ENCODE measurements at regions not wholly inside any gene's neighbourhood (a gene's known extent, or its start where the extent isn't known, plus 50 kb on each side); places are given as distances from the start of the nearest gene placed in this dataset.
"Not testable (repeated sequence)": the region's sequence is repeated elsewhere in the genome, so short reads cannot be mapped to it uniquely, and the experiment has no call there.

DNA sequence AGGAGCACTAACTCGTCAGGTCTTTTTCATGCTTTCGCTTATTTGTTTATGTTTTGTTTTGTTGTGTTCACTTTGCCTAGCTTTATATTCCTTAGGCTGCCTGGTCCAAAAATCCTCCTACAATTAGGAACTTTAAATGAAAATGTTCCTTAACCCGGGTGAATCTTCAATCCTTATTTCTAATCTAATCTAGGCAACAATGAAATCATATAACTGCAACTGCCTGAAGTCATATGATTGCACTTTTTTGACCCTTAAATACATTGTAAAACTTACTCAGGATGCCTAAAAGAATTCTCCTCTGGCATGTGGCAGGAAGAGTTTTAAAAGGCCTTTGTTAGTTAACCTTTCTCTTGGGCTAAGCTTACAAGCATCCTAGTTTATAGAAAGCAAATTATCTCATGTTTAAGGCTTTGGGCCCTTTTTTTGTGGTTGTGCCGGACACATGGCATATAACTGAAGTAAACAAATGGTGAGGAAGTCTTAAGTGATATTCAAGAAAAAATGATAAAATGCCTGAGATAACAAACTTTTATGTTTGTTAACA lies 279.4 kb downstream of the FAT4 start:
- no peak for DNase-seq (ENCODE audit: low spot score)

DNA sequence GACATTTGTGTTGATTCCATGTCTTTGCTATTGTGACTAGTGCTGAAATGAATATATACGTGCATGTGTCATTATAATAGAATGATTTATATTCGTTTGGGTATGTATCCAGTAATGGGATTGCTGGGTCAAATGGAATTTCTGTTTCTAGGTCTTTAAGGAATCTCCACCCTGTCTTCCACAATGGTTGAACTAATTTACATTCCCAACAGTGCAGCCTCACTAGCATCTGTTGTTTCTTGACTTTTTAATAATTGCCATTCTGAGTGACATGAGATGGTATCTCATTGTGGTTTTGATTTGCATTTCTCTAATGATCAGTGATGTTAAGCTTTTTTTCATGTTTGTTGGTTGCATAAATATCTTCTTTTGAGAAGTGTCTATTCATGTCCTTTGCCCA lies 291.2 kb downstream of the FAT4 start:
- not testable (repeated sequence) for DNase-seq (ENCODE audit: low spot score)

DNA sequence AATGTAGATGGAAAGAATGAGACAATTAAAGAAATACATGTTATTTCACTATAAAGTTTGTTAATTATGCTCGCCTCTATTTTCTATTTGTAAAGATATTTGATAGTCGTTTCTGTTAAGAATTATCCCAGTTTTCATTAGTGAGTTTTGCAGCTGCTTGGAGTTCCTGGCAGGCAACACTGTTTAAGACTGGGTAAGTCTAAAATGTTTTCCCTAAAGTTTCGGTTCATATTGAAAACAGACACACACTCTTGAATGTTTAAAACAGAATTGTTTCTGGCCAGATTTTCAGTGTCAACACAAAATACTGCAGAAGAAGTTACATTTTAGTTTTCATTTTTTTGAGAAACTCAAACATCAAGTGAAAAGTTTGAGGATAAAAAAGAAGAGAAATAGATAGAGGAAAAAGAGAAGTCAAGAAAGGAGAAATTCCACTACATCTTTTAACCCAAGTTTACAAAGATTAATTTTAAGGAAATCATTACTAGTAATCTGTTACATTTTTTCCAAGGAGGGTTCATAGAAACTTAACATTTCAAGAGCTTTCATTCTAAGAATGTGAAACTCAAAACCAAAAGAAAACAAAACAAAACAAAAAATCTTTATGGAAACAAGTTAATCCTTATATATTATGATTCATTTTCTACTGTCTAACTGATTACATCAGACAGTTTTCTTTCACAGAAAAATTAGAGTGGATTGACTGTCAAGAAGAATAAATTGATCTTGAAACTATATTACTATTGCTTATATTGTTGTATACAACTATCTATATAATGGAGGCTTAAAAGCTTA lies 305.5 kb downstream of the FAT4 start:
- DNase-seq (ENCODE audit: low spot score) = no peak

DNA sequence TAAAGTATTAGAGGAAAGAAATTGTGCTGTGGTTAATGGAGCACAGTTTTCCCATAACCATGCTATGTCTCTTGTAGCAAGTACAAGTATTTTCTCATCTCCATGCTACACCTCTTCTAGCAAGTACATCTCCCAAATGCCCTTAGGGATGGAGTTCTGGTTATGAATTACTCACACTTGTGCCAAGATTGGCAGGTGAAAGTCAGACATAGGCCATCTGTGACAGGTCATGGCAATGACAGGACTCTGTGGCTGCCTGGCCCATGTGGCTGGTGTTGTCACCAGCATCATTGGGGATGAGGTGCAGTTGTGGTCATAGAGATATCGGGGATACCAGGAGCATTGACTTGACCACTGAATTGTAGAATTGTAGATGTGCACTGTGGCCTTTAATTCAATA lies 310.2 kb downstream of the FAT4 start:
- no peak for DNase-seq (ENCODE audit: low spot score)

DNA sequence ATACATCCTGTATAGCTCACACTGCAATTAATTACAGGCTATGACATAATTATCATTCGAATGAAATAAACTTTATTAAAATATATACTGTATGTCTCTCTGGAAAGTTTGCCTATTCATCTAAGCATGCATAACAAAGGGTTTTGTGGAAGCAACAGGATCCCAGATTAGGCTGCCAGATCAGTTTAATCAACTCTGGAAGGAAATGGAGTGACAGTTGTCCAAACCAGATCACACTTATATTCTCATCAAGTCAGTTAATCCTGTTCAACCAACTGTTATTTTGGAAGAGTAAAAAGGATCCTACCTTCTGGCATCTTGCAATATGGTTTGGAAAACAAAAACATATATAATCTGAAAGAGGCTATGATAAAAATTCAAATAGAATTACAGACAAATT lies 312.2 kb downstream of the FAT4 start:
- no peak for DNase-seq (ENCODE audit: low spot score)

DNA sequence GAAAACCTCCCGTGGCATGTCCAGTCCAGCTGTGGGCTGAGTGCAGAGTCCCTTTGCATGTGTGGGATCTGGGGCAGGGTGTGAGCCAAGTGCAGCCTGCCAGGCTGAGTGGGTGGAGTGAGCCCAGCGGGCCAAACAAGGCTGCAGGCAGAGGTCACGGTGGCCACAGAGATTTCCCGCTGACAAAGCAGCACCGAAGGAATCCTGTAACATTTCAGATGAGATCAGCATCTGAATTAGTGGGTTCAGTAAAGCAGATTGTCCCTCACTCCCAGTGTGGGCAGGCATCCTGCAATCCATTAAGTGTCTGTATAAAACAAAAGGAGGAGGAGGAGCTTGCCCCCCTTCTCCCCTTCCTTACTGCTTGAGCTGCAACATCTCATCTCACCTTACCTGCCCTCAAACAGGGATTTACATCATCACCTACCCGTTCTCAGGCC lies 324.4 kb downstream of the FAT4 start:
- peak; percentile 52 for DNase-seq (ENCODE audit: low spot score)

DNA sequence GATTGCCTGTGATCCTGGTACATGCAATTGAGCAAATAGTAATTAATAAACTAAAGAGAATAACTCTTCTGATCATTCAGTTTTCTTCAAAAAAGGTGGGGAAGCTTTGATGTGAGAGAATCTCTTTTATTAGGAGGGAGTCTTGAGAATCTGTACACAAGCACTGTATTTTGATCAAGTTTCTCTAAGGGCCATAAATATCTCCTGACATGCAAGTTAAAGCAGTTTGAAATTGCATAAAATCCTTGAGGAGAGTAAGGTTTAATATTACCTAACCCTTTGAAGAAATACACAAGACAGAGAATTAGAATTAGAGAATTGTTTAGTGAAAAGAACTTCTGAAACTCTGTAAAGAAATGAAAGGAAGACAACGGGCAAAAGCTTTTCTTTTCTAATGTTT lies 326.9 kb downstream of the FAT4 start:
- no peak for DNase-seq (ENCODE audit: low spot score)

DNA sequence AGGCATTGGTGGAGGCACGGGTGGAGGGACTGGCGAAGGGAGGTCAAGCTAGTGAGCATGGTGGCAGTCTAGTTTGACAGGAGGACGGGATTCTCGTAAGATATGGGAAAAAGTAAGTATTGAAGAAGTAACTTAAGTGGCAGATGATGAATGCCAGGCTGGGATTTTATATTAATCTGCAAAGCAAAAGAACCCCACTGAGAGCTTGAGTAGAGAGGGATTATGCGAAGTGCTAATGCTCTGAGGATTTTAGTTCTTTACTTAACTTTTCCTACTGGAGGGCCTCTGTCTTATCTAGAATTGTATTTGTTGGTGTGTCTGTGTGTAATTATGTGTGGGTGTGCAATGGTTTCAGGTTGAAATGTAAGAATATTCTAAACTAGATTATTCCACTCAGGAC lies 327.9 kb downstream of the FAT4 start:
- DNase-seq (ENCODE audit: low spot score) = no peak

DNA sequence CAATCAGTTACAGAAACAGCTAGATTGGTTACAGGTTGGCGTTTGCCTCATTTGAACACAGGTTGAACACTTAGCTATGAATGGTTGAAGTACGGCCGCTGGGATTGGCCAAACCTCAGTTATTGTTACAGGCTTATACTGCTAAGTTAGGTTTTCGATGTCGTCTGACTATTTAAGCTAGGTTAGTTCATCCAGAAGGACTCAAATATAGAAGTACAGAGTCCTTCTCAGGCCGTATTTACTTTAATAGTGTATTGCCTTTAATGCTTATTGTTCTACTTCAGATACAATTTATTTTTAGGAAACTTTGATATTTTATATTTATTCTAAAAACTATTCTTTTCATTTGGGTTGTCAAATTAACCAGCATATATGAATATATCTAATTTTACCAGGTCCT lies 334.7 kb downstream of the FAT4 start:
- DNase-seq (ENCODE audit: low spot score) = no peak

DNA sequence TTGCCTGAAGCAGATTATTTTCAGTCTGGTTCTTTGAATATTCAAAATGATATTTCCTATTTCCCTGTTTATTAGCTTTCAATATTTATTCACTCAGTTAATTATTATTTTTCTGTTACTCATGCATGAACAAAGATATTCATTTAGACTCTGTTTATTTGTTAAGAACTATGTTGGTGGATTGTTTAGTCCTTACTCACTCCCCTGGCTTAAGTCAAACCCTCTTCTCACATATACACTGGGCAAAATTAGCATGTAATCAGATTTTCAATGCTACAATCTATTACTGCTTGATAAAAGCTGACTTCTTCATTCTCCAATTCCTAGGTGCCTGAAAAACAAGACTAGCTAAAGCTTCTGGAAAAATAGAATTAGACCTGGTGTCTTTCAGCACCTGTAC lies 335.8 kb downstream of the FAT4 start:
- DNase-seq (ENCODE audit: low spot score) = no peak

DNA sequence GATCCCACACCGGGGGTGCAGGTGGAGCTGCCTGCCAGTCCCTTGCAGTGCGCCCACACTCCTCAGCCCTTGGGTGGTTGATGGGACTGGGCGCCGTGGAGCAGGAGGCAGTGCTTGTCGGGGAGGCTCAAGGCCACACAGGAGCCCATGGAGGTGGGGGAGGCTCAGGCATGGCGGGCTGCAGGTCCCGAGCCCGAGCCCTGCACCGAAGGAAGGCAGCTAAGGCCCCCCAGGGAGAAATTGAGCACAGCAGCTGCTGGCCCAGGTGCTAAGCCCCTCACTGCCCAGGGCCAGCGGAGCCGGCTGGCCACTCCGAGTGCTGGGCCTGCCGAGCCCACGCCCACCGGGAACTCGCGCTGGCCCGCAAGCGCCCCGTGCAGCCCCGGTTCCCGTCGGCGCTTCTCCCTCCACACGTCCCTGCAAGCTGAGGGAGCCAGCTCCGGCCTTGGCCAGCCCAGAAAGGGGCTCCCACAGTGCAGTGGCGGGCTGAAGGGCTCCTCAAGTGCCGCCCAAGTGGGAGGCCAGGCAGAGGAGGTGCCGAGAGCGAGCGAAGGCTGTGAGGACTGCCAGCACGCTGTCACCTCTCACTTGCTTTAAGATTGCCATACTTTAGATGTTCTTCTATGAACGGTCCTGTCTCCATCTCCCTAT lies 337.1 kb downstream of the FAT4 start:
- not testable (repeated sequence) for DNase-seq (ENCODE audit: low spot score)

DNA sequence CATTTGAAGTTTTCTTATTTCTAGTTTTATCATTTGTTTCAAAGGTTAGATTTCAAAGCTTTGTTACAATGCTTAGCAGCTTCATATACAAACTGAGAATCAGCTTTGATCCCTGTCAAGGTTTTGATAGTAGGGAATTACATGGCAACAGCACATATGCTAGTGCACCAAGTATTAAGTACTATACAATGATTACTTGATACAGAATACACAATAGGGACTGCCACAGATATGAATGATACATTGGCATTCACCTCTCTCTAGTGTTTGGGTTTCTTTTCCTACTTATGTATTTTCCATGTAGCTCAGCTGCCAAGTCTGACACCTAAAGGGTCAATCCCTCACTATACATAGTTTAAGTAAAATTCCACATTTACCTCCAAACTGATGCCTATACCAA lies 344.0 kb downstream of the FAT4 start:
- DNase-seq (ENCODE audit: low spot score) = no peak

DNA sequence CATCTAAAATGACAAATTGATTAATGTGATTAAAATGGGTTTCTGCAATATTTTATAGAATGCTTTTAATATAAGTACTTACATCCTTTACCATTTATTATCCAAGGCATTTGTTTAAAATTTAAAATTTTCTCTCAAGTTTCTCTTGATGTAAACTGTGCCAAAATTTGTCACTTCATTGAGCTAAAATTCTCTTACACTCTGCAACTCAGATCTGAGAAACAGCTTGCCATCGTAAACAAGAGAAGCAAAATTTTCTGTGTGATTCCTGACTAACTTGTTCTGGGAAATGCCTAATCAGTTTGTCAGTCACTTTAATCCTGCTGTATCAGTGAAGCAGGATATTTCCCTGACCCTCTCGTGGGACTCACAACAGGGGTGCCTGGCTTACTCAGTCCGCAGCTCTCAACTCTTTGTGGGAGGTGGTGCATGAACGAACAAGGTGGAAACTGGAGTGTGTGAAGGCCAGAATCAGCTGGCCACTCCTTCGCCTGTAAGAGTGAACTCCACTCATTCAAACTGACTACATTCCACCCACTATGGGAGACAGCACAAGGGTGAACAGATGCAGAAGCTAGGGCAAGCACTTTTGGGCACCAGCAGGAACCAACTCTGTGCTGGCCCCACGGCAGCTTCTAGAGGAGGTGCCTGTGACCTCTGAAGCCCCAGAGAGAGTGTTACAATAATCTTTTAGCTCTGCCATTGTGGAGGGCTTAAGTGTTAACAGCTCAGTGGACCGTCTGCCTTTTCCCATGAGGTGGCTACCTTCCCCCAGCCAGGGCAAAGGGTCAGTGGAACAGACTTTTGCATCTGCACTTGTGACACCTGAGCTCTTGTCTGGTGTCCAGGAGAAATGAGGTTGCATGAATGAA lies 349.4 kb downstream of the FAT4 start:
- peak; percentile 57 for DNase-seq (ENCODE audit: low spot score)

DNA sequence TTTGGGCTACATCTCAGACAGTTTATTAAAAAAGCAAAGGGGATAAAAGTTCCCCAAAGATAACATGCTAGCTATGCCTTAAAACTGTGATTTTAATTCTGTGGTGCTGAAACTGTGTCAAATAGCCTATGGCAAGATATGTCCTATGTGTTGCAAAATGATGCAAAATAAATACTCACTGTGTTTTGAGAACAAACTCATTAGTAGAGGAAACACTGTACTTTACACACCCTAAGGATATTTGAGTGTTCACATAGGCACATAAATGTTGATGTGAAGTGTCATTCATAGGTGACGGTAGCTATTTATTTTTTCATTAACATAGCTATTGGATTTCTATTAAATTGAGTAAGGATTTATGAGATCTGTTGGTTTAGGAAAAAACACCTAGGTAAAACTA lies 351.9 kb downstream of the FAT4 start:
- DNase-seq (ENCODE audit: low spot score) = no peak

DNA sequence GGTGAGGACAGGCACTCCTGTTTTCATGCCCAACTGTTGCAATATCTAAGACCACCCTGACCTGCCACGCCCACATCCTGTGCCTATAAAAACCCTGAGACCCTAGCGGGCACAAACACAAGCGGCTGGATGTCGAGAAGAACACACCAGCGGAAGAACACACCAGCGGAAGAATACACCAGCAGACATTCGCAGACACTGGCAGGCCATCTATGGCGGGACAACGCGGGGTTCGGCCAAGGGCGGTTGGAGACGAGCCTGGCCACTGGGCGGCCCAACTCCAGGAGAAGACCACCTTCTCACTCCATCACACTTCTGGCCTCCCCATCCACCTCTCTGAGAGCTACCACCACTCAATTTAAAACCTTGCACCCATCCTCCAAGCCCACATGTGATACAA lies 361.4 kb downstream of the FAT4 start:
- no peak for DNase-seq (ENCODE audit: low spot score)

DNA sequence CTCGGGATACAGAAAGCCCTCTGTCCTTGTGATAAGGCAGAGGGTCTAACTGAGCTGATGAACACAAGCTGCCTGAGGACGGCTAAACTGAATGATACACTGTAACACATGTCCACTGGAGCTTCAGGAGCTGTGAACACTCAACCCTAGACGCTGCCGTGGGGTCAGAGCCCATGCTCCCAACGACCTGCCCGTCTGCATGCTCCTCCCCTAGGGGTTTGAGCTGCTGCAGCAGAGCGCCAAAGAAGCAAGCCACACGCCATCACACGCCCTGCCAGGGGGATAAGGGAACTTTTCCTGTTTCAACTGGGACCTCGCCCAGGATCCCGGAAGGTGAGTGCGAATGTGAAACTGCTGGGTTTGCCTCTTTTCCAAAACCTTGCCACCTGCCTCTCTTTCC lies 361.8 kb downstream of the FAT4 start:
- DNase-seq (ENCODE audit: low spot score) = no peak

DNA sequence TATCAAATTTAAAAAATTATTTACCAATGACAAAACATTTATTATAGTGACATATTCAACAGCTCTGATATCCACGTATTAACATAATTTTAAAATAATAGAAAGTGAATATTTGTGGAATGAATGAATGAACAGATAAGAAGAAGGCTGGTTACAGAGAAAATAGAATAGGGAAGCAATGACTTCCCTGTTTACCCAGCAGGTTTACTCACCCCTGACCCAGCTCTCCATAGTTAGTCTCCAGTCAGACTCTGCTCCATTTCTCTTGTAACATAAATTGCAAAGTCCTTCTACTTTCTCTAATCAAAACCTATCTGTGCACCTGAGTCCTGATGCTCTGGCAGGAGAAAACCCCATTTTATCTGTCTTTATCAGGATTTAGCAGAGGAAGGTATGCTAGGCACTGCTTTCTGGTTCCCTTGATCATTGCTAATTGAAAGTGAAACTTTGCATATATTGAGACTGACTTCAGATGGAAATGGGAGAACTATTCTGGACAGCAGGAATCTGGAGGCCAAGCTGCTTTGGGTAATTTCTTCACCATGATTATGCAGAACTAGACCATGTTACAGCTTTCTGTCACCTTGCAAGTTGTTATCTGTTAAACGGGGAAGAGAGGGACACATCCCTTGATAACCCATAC lies 363.0 kb downstream of the FAT4 start:
- no peak for DNase-seq (ENCODE audit: low spot score)

DNA sequence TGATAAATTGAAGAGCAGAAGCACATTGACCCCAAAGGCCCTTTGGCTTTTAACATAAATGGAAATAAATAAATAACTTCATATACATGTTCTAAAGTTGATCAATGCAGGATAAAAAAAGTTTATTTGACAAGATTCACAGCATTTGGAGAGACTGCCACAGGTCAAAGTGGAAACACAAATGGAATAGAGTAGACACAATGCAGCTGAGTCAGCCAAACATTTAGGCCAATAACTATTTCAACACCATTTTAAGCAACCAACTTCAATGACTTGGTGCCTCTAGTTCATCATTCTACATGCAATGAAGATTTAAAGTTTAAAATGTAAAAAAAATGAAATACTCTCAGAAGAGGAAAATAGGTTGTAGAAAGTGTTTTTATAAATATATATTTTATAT lies 365.2 kb downstream of the FAT4 start:
- DNase-seq (ENCODE audit: low spot score) = no peak

DNA sequence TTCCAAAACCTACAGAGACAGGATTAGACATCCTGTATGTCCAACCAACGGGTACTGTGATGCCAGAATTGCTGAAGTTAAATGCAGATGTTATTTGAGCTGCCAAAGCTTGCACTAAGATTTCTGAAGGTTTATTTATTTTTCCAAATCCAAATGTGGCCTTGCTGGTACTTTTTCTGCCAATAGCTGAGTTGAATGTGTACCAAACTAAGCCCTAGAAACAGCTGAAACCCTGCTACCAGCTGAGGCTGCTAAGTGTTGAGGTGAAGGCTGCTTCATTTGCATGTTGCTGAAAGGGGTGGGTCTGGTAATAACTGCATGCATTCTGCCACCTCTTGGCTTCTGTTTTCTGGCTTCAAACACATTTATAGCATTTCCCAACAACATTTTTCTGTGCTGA lies 366.5 kb downstream of the FAT4 start:
- DNase-seq (ENCODE audit: low spot score) = no peak

DNA sequence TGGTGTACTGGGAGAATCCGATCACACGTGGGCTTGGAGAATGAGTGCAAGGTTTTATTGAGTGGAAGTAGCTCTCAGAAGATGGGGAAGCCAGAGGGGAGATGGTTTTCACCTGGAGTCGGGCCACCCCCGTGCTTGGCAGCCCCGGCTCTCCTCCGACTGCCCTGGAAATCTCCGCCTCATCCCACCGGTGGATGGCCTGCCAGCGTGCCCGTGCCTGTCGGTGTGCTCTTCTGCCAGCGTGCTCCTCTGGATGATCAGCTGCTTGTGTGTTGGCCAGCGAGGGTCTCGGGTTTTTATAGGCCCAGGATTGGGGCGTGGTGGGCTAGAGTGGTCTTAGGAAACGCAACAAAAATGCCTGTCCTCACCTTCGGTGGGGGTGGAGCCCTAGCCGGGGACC lies 368.0 kb downstream of the FAT4 start:
- DNase-seq (ENCODE audit: low spot score) = no peak

DNA sequence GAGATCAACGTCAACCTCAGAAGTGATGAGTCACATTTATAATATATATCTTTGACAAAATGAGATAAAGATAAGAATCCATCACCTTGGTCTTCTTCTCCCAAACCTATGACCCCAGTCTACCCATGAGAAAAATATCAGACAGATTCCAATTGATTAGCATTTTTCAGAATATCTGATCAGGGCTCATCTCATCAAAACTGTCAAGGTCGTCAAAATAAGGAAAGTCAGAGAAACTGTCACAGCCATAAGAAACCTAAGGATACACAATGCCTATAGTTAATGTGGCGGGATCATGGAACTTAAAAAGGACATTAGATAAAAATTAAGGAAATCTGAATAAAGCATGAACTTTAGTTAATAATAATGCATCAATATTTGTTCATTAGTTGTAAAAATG lies 374.1 kb downstream of the FAT4 start:
- no peak for DNase-seq (ENCODE audit: low spot score)

DNA sequence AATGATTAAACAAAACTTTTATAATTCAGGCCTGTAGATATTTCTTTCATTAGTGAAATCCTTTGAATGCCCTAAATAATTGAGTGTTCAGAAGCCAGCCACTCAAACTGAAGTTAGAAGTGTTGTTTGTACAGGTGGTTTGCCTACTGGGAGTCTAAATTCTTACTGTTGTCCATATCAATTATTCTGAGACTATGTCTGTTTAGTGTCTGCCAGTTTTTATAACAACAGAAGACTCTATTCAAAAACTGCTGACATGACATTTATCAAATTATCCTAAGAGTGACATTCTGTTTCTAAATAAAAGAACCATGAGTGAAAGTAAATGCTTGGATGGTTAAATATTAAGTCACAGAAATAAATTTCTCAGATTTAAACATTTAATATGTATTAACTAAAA lies 375.1 kb downstream of the FAT4 start:
- DNase-seq (ENCODE audit: low spot score) = no peak
